GM18868 (cell line): ENCODE measurements at regions not wholly inside any gene's neighbourhood (a gene's known extent, or its start where the extent isn't known, plus 50 kb on each side); places are given as distances from the start of the nearest gene placed in this dataset.

ENCODE experiments used
- ATAC-seq: cut with Tn5 transposase; IDR thresholded peaks from one replicate; pipeline ENCODE4 v1.9.1; 2021; ENCODE audit warnings: mild to moderate bottlenecking, moderate library complexity; ENCODE audit not compliant: unreplicated experiment

DNA sequence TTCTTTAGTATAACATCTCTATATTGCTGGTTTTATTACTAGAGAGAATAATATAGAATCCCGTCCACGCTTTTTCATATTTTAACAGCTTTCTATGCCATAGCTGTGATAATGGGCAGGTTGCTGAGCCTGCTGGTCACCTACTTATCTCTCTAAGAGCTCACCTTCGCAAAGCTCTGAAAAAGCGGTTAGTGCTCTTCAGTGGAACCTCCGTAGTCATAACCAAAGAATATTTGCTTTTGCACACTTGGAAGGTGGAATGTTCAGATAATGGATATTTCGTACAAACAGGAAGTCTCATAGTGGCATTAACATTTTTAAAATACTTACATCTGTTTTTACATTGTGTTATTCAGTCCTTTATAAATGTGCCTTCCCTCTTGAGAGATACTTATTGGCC lies 388.9 kb upstream of the ANO3 start:
- ATAC-seq: no peak

DNA sequence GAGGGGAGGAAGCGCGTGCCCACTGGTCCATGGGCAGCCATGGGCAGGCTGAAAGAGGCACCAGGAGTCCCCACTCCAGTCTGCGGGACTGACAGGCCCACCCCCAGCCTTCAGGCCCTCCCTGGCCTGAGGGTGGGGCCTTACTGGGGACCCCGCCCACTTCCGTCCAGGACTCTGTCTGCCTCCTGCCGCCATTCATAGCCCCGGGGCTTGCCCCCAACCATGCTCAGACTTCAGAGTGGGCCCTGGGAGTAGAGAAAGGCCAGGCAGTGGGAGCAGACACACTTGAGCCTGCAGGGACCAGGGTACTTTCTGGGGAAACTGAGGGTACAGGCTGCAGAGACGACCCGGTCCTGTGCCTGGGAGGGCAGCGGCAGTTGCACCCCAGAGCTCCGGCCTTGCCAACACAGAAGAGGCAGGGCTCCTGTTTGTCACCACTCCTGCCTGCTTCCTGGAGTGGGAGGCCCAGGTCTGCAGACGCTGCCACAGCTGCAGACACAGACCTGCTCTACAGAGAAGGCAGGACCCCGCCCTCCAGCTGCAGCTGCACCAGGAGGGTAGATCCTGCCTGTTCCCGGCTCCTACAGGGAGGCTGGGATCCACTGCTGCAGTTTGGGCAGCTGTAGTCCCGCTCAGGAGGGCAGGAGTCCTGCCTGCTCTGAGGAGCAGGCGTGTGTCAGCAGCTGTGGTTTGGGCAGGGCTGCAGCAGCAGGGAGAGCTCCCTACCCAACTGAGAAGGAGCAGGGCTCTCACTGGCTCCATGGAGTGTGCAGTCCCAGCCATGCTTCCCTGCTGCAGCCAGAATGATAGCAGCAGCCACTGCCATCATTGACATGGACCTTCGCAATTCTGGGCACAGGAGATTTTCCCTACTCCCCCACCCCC lies 387.9 kb upstream of the ANO3 start:
- no peak for ATAC-seq

DNA sequence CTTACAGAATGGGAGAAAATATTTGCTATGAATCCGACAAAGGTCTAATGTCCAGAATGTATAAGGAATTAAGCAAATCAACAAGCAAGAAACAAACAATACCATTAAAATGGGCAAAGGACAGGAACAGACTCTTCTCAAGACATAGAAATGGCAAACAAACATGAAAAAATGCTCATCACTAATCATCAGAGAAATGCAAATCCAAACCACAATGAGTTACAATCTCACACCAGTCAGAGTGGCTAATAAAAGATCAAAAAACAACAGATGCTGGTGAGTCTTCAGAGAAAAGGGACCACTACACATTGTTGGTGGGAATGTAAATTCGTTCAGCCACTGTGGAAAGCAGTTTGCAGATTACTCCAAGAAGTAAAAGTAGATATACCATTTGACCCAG lies 382.0 kb upstream of the ANO3 start:
- no peak for ATAC-seq

DNA sequence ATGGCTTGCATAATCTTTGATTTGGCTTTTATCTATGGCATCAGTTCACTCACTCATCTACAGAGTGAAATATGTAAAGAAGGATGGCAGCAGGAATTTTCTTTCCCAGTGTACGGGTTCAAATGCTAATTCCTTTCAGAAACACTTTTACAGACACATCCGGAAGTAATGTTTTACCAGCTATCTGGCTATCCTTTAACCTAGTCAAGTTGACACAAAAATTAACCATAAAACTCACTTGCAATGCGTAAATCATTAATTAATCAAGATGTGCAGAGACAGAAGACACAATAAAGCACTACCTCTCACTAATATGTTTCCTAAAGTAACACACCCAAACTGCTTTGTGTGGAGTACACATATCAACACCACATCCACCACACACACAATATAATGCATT lies 378.9 kb upstream of the ANO3 start:
- ATAC-seq: no peak

DNA sequence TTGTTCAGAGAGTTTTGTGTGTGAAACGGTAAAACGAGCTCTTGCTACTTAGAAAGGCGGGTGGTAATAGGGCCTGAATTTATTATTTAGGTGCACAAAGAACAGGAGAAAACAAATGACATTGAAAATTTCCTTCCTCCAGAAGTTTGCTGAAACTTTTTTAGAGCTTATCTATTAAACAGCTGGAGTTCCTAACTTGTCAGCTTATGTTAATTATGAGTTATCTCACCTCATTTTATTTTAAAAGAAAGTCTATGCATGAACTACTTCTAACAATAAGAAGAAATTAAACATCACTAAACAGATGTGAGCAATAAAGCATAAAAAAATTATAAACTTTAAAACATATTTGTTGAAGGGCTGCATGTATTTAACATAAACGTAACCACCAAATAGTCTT lies 373.9 kb upstream of the ANO3 start:
- no peak for ATAC-seq

DNA sequence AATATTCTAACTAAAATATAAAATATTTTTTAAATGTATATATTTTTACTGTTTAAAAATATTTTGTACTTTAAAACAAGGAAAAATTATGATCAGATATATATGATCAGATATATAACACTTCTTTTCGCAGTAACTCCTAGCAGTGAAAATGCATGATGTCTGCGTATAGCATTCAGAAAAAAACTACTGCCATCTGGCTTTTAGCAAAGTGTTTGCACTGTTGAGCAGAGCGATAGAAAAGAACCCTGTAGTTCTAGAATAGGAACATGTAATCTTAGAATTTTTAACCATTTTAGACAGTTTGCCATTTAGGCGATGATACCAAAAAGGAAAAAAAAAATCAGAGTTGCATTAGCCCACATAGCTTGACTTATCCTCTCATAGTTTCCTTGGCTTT lies 370.4 kb upstream of the ANO3 start:
- ATAC-seq: no peak

DNA sequence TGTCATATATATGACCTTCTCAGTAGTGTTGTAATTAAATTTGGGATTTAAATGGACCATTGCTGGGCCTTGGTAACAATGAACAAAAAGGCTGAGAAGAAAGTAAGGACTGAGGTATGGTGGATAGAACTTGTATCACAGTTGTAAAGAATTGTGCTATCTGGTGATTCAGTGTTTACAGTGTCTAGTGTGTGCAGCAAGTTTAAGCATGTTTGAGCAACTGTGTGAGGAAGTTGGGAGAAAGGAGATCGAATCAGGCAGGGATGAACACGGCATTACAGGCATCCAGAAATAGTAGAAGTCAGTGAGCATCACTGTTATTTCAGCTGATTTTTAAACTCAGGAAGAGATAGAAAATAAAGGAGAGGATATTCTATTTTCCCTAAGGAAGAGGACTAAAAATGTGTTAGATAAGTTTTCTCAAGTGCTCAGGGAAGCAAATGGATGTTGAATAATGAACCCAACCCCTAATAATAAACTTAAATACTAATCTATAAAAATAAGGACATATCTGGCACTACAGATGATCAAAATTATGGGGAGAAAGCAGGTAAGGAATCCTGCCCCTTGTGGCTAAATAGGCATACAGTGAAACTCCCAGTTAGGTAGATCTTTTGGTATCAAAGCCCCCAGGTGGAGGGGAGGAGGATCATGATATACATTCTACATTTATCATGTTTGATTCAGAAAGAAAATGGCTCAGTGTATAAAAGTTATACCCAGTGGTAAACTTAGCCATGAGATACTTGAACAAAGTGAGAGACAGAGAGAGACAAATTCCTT lies 361.0 kb upstream of the ANO3 start:
- ATAC-seq: peak; percentile 60

DNA sequence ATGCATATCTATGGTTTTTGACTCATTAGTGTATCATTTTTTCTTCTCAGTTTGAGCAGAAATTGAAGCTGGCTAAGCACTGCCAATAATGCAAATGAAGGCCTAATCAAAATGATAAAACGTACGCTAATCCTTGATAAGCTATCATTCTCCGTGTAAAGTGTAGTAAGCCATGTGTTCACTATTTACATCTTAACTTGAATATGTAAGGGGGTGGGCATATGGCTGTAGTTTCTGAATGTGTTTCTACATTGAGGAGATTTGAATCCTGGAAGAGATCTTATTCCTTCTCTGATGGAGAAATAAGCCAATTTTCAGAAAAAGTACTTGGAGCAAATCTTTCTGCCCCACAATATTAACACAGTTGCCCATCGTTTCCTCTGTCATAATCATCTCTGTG lies 351.8 kb upstream of the ANO3 start:
- no peak for ATAC-seq

DNA sequence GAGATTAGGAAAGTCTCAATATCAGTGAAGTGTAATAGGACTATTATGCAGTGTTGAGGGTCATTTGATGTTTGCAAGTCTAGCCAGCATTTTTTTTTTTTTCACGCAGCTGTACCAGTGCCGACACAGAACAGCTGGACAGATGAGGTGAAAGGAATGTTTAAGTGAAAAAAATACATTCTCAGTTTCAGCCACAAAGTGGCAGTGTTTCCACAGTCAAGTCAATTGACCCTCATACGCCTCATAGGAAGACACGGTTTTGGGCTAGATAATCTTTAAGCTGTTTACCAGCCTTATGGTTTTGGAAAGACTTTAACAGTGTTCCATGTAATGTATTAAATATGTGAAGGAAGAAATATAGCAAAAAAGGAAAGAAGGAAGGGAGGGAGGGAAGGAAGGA lies 349.9 kb upstream of the ANO3 start:
- ATAC-seq: peak; percentile 89

DNA sequence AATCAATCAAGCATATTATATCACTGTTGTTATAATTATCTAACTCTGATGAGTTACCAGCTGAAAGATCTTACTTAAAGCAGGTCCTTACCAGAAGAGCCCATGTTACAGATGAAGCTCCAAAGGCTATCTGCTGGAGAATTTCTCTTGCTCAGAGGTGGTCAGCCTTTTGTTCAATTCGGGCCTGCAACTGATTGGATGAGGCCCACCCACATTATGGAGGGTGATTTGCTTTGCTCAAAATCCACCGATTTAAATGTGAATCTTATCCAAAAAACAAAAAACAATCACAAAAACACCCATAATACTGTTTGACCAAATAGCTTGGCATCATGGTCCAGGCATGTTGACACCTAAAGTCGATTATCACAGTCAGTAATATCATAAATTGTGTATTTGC lies 348.6 kb upstream of the ANO3 start:
- ATAC-seq: no peak

DNA sequence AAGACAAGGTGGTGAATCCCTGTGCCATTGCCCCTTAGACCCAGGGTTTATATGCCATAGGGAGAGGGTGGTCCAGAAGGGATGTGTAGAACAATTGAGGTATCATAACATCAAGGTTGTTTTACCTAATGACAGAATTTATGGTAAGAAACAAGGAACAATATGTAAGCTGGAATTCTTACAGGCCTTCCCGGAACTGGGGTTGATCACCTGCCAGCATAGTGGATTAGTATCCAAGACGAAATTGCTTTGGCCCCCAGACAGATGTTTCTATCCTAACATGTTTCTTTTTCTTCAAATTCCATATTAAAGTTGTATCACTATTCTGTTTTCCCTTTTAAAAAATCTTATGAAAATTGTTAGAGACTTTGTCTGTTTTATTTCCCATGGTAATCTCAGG lies 343.8 kb upstream of the ANO3 start:
- no peak for ATAC-seq

DNA sequence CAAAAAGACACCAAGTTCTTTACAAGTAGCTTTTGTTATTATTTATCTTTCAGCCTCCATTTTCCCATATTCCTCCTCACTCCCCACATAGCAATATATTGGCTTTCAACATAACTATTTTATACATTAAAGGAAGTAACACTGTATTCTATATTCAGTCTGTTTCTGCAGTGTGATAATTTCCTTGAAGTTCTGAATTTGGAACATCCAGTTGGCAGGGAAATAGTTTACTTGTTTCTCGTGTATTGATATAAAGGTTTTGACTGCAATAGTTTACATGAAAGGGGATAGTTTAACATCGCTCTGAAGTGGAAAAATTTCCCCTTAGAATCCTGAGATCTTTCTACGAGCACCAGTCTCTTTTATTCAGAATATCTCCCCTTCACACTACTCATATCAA lies 341.5 kb upstream of the ANO3 start:
- ATAC-seq: no peak

DNA sequence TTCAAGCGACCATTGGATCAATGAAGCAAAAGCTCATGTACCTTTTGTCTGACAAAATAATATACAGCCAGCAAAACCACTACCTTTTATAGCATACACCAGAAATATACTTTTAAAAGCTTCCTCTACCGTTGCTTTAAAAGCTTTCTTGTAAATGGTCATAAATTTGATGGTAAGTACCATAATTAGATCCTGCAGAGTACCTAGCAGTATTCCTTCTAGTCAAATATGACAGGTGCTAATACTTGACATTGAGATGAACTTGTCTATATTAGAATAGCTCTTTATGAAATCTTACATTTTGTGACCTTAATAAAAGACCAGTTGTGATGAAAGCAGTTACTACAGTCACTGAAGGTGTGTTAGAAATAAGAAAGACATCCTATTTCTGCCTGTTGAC lies 340.5 kb upstream of the ANO3 start:
- ATAC-seq: no peak

DNA sequence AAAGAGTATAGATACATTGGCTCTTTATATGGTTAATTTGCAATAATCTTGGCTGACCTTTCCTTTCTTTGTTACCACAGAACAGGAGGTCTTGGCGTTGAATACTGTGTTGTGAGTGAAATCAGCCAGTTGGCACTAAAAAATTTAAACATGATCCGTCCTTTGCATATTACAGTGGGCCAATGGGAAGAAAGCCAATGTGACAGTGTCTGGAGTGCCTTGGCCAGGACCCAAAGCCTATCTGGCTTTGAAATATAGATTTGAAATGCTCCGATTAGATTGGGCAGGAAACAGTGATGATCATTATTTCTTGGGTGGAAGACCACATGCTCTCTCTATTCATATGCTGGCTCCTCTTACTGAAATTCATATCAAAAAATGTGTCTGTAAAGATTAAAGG lies 339.6 kb upstream of the ANO3 start:
- no peak for ATAC-seq

DNA sequence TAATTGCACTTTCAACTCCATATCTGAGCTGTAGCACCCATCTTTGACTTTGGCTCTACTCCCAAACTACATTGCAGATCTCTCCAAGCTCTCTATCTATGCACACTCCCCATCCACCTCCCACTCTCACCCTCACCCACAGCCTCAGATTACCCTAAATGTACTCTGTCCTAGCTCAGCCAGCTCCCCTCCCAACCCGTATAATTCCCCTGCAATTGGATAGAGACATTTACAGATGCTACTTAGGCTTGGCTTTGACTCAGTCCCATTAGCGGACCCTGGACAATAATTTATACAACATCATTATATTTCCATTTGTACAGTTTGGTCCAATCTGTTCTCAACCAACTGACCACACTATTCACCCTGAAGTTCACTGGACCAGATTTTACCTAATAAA lies 338.9 kb upstream of the ANO3 start:
- ATAC-seq: no peak

DNA sequence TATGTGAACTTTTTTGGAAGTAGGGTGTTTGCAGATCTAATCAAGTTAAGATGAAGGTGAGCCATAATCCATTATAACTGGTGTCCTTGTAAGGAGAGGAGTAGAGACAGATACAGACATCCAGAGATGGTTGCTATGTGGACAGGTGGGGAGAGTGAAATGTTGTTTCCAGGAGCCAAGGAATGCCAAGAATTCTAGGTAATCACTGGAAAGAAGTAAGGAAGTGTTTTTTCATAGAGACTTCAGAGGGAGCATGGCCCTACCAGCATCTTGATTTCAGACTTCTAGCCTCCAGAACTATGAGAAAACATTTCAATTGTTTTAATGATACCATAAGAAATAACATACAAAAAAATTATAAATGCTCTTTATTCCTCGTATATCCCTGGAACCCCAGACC lies 320.5 kb upstream of the ANO3 start:
- no peak for ATAC-seq

DNA sequence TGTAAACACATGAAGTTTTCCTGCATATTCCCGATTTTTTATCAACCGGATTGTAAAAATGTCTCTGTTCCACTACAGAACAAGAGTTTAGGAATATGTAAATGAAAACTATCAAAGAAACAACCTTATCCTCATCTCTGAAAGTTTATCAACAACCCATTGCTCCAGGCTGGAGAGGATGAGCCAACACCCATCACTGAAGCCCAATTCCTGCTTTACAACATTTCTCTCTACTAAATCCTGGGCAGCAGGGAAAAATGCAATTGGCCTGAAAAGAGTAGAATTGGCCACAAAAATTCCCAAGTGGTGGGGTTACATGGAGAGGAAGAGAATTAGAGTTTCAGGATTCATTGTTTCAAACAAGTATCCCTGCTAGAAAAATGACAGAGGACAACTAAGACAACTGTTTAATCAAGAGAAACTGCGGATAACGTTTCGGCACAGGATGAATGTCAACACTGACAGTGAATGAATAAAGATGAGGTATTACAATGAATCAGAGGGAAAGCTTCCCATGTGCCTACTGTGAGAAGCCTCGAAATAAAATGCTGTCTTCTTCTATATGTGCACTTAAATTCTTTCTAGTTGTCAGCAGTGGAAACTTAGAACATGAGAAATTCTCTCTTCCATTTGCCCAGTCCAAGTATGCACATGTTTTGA lies 317.3 kb upstream of the ANO3 start:
- ATAC-seq: no peak

DNA sequence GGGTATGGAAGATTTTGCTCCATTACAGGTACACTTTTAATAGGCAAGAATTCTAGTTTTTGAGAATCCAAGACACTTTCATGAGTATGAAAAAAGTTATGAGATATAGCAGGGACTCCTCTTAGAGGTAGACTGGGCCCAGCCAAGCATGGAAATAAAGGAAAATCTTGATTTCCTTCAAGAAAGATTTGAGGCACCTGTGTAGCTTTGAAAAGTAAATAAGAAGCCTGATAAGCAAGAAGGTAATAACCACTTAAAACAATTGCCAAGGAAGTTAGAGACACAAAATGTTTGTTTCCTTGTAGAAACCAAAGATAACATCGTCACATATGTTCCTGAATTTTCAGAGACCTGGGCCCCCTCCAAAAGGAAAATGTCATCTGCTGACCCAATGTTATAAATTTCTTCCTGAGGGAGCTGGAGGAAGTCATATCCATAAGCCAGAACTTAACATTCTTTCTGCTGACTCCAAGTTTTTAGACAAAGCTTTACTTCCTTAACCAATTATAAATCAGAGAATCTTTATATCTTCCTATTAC lies 314.5 kb upstream of the ANO3 start:
- no peak for ATAC-seq

DNA sequence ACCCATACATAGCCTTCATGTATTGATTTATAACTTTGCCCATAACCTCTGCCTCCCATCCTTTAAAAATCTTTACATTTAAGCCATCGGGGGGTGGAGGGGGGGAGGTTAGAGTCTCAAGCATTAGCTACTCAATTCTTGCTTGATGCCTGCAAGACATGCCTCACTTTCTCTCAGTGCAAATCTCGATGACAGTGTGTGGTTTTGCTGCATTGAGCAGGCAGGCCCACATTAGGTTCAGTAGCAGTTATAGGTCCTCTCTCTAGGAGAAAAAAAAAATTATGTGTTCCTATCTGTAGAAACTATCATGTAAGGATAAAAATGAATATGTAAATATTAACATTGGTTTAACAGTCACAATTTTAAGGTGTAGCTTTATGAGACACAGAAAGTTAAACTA lies 314.0 kb upstream of the ANO3 start:
- no peak for ATAC-seq

DNA sequence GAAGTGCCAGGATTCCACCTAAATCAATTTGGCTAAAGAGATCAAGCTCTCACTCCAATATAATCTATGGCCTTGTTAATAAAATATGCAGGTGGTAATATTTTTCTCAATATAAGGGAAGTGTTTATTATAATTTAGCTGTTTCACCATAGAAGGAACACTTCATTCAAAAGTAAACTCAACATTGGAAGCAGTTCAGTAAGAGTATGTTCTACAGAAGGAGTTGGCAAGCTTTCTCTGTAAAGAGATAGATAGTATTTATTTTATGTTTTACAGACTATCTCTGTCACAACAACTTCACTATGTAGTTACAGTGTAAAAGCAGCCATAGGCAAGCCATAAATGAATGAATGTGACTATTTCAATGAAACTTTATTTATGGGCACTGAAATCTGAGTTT lies 313.6 kb upstream of the ANO3 start:
- no peak for ATAC-seq

DNA sequence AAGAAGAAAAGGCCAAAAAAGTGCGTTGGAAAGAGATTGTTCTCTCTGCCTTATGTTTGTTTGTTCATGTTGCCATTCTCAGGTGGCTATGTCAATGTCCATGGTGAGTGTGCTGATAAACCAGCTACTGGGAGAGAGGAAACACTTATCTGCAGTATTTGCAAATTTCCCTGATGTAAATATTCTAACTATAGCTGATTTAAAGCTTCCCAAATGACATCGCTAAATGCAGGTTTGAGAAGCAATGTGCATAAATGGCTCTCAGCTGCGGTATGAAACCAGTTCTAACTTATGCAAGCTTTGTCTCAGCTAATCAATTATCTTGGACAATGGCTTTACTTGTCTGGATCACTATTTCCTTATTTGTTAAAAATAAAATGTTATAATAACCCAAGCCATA lies 312.5 kb upstream of the ANO3 start:
- ATAC-seq: no peak

DNA sequence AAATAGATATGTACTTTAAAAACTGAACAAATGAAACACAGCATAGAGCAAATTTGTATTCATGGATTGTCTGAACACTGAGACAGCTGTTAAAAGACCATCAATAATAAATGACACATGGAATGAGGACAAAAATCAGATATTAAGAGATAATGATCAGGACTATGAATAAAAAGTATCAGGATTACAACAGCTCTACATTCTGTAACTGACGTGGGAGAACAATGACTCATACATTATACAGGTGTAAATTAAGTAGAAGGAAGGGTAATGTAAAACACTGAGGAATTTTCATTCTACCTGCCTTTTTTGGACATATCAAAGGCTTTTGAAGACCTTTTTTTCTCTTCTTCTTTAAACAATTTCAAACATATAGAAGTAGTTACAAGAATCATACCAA lies 310.9 kb upstream of the ANO3 start:
- ATAC-seq: no peak
